HG03108 (cell line): ENCODE measurements at regions not wholly inside any gene's neighbourhood (a gene's known extent, or its start where the extent isn't known, plus 50 kb on each side); places are given as distances from the start of the nearest gene placed in this dataset.

Experiments used
- ATAC-seq: cut with Tn5 transposase; IDR thresholded peaks from one replicate; pipeline ENCODE4 v1.9.1; 2021; ENCODE audit warnings: moderate library complexity; ENCODE audit not compliant: unreplicated experiment

GRCh38 chr5:171578829-171579491 is 159.5 kb downstream of the FGF18 start:
- ATAC-seq = no peak

DNA sequence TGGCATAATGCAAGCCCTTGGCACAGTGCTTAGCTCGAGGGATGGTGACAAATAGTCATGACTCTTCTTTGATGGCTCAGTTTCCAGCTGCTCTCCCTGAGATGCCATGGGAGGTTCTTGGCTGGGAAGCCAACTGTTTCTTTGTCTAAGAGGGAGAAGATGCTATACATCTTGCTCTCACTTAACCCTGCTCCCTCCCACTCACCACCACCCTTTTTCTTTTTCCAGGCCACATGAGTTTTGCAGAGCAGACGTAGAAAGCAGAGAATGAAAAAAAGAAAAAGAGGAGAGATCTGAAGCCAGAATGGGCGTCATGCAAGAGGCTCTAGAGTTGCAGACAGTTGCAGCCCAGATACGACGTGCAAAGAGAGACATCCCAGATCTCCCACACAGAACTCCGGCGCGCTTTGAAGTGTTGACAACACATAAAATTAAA is 160.5 kb downstream of the FGF18 start:
- ATAC-seq = no peak

DNA sequence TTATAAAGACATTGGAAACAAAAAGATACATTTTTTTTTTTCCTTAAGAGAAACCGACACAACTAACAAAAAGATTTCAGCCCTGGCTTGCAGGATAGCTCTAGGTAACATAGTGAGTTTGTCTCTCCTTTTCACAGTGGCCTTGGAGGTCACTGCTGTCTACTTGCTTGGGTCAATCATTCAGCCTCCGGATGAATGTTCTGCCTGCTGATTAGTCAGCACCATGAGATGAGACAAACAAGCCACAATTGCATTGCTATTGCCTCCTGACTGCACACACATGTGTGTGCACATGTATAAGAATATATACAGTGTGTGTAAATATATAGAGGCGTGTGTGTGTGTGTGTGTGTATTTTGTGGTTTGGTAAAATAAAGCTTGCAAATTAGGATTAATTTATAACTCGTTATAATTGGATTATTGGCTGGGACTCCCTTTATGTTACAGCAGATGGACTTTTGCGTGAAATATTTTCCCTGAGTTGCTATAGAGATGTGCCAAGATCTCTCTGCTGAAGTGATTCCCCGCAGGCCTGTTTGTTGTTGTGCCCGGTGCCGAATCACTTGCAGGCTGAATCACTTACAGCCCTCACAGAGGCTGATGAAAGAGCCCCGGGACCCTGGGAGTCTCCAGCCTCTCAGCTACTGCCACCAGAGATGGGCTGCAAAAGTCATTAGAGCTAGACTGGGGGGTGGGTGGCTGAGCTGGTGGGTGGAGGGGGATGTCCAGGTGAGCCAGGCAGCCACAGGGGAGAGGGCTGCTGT is 161.2 kb downstream of the FGF18 start:
- no peak for ATAC-seq

GRCh38 chr5:171581781-171582180 is 162.3 kb downstream of the FGF18 start:
- no peak for ATAC-seq

DNA sequence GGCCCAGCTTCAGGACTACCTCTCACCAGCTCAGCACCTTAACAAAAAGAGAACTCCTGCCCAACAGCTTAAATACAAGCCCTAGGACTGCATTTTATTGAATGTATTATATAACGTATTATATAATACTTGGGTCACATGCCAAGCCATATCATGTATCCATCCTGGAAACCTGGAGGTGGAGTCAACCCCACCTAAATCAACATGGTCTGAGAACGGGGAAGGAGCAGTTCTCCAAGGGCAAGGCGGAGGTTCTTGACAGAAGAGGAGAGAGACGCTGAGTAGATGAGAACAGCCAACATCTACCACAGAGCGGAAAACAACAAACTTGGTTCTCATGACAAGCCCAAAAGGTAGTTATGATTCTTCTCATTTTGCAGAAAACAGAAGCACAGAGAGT is 163.4 kb downstream of the FGF18 start:
- ATAC-seq = no peak

DNA sequence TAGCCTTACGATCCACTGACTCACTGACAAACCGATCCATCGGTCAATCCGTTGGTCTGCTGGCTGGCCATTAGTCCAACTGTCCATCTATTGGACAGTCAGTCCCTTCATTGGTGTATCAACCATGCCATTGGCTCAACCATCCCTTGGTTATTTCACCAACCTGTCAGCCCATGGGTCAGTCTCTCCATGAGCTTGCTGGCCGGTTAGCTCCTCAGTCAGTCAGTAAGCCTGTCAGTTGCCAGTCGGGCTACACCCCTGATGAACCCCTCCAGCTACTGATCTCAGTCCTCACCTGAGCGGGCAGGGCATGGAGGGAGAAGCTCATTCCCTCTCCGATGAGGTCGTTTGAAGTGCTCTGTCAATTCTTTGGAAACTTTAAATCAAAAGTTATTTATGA is 166.5 kb downstream of the FGF18 start:
- ATAC-seq = no peak

GRCh38 chr5:171586436-171586835 is 167.0 kb downstream of the FGF18 start:
- no peak for ATAC-seq

DNA sequence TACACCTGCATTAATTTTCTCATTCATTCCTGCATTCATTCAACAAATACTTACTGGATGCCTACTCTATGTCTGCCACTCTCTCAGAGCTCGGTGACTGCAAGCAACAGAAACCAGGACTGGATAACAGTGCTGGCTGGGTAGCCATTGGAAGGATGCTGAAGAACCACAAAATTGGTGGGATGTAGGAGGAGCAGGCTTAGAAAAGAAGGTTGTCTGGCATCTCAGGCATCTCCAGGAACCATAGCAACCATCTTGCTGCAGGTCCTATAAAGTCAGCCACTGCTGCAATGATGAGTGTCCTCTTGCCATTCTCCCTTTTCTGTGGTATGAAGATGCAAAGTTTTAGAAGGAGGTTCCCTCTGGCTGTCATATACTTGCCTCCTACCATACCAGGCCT is 168.6 kb downstream of the FGF18 start:
- no peak for ATAC-seq

DNA sequence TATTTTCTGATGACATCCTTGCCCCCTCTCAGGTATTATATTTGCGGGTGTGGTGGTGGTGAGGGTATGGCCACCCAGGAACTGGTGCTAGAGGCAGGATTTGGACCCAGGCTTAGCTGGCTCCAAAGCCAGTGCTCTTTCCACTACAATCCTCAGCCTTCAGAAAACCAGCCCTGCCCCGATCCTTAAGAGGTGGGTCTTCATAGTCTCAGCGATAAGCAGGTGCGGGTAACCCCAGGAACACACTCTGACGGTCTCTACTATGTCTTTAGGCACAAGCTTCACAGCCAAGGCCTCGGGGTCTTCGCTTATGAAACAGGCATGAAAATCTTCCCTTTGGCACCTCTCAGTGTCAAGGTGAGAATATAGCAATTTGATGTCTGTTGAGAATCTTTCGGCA is 169.3 kb downstream of the FGF18 start:
- ATAC-seq = no peak

DNA sequence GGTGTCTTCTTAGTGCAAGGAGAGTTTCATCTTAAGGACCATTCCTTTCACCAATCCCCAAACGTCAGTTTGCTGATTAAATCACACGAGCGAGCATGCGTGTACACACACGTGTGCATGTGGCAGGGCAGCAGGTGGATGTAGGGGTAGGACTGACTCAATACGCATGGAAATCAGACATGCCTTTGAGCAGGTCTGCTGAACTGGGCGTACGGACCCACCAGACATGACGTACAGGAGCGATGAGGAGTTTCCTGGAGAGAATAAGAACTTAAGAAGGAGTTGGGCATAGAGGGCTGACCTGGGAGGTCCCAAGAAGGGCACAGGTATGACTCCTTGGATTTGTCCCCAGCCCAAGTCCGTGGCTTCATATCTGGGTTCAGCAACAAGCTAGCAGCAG is 170.0 kb downstream of the FGF18 start:
- no peak for ATAC-seq

DNA sequence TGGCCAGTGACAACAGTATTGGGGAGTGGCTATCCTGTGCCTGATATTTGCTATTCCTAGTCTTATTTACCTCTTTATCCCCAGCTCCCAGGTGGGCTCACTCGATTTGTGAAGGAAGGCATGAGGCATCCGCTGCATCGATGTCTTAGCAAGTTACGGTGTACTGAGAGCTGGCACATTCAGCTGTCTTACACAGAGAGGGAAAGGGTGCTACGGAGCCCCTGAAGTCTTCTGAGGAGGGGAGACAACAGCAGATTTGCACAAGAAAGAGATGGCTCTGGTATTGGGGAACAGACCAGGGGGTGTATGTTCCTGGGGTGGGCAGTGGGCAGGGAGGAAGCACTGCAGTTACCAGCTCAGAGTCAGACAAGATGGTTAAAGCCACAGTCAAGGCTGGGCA is 172.6 kb downstream of the FGF18 start:
- ATAC-seq = no peak

- no peak for ATAC-seq
Measured at GRCh38 chr5:171592736-171593135, 173.3 kb downstream of the FGF18 start.

DNA sequence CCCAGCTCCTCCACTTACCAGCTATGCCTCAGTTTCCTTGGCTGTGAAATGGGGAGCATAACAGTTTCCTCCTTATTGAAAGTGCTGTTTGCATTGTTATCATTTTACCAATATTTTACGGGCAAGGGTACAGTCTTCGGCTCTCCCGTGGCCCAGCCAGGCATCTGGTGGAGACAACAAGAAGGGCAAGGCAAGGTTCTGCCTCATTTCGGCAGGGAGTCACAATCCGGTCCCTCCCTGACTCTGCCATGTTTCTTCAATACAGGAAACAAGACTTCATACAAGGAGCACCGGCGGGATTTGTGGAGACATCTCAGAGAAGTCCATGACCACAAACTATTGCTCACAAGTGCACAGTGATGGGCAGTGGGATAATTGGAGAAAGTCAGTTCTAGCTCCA is 174.0 kb downstream of the FGF18 start:
- ATAC-seq = no peak

DNA sequence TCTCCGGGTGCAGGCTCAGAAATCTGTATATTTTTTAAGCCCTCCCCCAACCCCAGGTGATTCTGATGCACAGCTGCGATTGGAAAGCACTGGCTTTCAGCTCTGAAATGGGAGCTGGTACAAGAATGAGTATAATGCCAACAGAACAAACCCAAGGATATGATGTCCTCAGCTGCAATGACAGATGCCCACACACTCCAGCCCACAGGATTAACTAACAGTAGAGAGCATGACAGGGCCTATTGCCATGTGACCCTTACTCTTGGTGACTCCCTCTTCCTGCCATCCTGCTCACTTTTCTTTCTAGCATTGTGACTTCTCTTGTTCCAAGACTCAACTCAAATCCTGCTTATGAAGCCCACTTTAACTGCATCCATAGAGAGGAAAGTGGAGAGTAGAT is 174.5 kb downstream of the FGF18 start:
- no peak for ATAC-seq

GRCh38 chr5:171595401-171595800 is 176.0 kb downstream of the FGF18 start:
- ATAC-seq = no peak

GRCh38 chr5:171595801-171596231 is 176.4 kb downstream of the FGF18 start:
- no peak for ATAC-seq

- no peak for ATAC-seq
Measured at GRCh38 chr5:171596391-171596878, 177.0 kb downstream of the FGF18 start.

- ATAC-seq = no peak
Measured at GRCh38 chr5:171597946-171598640, 178.6 kb downstream of the FGF18 start.

DNA sequence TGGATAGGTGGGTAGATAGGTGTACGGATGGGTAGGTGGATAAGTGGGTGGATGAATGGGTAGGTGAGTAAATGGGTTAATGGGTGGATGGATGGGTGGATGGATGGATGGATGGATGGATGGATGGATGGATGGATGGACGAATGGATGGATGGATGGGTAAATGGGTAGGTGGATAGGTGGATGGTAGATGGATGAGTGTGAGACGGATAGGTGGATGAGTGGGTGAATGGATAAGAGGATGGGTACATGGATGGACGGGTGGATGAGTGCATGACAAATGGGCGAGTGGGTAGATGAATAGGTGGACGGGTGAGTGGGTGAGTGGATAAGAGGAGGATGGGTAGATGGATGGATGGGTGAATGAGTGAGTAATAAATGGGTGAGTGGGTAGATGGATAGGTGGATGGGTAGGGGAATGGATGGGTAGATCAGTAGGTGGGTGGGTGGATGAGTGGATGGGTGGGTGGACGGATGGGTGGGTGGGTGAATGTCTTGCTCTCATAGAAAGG is 179.2 kb downstream of the FGF18 start:
- no peak for ATAC-seq

GRCh38 chr5:171599411-171599810 is 180.0 kb downstream of the FGF18 start:
- no peak for ATAC-seq

GRCh38 chr5:171599957-171600612 is 180.6 kb downstream of the FGF18 start:
- ATAC-seq = no peak
